Activated naive CD8-positive, alpha-beta T cell treated with anti-CD3 and anti-CD28 coated beads, Interleukin-2, amount 50 U/mL, for 24 hours (primary cell): ENCODE measurements at regions not wholly inside any gene's neighbourhood (a gene's known extent, or its start where the extent isn't known, plus 50 kb on each side); places are given as distances from the start of the nearest gene placed in this dataset.

ENCODE experiments used
- ATAC-seq: fragments of 150-1000 bp; cut with Tn5 transposase; one replicate; pipeline ENCODE4 v1.10.0; 2021
- DNase-seq: peaks from one replicate; pipeline ENCODE4 v3.0.0; 2021
- H3K27ac Mint-ChIP-seq: one replicate; pipeline ENCODE4 v1.8.0; 2021; ENCODE audit warnings: mild to moderate bottlenecking, mixed read lengths
- H3K27me3 Mint-ChIP-seq: one replicate; pipeline ENCODE4 v1.8.0; 2021; ENCODE audit warnings: mixed read lengths
- H3K36me3 Mint-ChIP-seq: one replicate; pipeline ENCODE4 v1.8.0; 2021; ENCODE audit warnings: low read depth, mixed read lengths
- H3K4me1 Mint-ChIP-seq: one replicate; pipeline ENCODE4 v1.8.0; 2021; ENCODE audit warnings: mixed read lengths
- H3K4me3 Mint-ChIP-seq: one replicate; pipeline ENCODE4 v1.8.0; 2021; ENCODE audit warnings: mild to moderate bottlenecking, moderate library complexity, mixed read lengths
- H3K9me3 Mint-ChIP-seq: one replicate; pipeline ENCODE4 v1.8.0; 2021; ENCODE audit warnings: mixed read lengths

DNA sequence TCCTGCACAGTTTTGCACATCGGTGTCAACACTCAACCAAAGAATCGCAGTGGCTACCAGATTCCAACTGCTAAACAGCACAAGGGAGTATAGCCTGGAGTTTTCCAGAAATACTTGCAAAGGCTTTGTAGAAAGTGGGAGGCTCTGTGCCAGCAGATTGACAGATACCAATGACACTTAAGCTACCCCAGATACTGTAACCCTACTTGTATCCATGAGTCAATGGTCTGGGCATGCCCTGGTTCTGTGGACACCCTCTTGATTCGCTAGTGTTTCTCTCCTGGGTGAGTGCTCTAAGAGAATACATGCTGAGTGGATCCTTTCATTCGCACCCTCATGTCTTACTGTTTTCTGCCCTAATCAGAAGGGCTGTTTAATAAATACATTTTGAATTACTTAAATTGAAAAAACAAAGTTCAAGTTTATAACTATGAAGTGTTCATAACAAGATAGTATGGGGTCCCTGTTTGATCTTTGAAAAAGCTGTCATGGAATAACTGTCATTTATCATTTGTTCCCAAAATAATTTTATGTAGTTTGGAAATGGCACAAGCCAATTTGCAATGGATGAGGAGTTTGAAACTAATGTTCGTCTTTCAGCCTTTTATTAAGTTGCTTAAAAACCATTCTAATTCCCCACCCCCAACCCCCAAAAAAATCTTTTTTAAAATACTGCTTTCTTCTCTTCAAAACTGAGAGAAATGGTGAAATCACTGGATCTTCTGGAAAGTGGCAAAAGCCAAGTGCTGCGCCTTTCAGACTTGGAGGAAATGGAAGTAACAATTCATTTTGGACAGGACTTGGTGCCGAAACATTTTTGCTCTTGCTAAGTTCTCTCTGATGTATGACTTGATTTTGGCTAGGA is 600.5 kb upstream of the TENM4 start:
- ATAC-seq, result no peak
- peaks cover 3% of the 10 kb centered on the region for H3K9me3 Mint-ChIP-seq
- no peaks in the 10 kb centered on the region for H3K36me3 Mint-ChIP-seq
- no peak overlapping the region for H3K27ac Mint-ChIP-seq
- no peaks in the 10 kb centered on the region for H3K27me3 Mint-ChIP-seq
- H3K4me1 Mint-ChIP-seq, result no peaks in the 10 kb centered on the region
- H3K4me3 Mint-ChIP-seq, result no peak overlapping the region
- no peak for DNase-seq

DNA sequence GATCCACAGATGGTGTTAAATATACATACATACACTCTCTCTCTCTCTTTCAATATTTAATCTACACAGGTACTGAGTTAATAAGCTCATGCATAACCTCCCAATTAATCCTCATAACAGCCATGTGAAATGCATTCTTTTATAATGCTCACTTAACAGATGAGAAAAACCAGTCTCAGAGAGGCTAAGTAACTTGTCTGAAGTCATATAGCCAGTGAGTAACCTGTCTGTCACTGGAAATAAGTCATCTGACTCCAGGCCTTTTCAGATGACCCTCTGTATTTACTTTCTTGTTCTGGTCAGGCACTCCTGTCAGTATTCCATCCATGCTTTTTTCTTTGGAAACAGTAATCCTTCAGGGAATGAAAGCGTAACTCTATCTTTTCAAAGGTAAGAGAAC is 594.0 kb upstream of the TENM4 start:
- Mint-ChIP-seq H3K27me3 (no peaks in the 10 kb centered on the region), H3K9me3 (peaks cover 3% of the 10 kb centered on the region), H3K27ac (no peak overlapping the region), H3K36me3 (no peaks in the 10 kb centered on the region), H3K4me3 (no peak overlapping the region), H3K4me1 (no peaks in the 10 kb centered on the region)
- DNase-seq (no peak), ATAC-seq (no peak)

DNA sequence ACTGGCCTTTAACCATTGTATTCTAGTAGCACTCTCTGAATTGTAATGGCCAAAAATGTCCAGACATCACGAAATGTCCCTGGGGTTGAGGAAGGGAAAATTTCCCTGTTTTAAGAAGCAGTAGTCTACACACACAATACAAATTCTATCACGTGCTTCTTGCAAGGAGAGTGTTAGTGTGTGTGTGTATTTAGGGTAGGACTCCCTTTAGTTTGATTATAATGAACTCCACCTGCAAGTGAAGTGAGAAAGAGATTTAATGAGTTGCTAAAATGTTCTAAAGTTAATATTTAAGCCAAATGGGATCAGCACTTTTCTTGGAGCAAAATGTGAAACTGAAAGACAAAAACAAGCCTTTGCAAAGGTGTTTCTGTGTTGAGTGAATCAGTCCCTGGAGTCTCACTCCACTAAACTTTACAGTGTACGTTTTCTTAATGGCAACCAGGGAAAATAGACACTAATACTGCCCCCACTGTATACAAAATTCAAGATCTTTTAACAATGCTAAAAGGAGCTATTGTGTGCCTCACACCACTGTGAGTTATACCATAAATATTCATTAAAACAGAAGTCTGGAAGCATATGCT is 590.3 kb upstream of the TENM4 start:
- Mint-ChIP-seq H3K9me3 (no peaks in the 10 kb centered on the region), H3K4me3 (no peak overlapping the region), H3K27me3 (no peaks in the 10 kb centered on the region), H3K4me1 (no peaks in the 10 kb centered on the region), H3K36me3 (no peaks in the 10 kb centered on the region), H3K27ac (no peak overlapping the region)
- ATAC-seq, result no peak
- DNase-seq, result no peak

DNA sequence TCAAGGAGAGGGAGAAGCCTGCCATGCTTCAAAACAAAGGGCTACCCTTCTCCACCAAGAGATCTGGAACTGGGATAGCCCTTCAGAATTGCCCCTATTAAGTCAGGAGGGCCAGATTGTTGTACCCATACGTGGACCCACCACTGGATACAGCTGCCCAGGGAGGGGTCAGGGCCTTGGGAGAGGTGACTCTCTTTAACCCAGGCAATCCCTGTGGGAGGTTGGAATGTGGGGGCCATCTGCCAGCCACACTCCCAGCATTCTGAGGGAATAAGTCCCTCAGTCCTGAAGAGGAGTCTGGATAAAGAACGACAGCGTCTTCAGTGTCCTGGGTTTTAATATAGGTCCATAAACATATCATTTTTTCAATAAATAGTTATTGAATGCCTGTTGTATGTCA is 588.2 kb upstream of the TENM4 start:
- no peaks in the 10 kb centered on the region for H3K27me3 Mint-ChIP-seq
- no peaks in the 10 kb centered on the region for H3K4me1 Mint-ChIP-seq
- no peaks in the 10 kb centered on the region for H3K36me3 Mint-ChIP-seq
- no peak overlapping the region for H3K27ac Mint-ChIP-seq
- DNase-seq, result no peak
- no peaks in the 10 kb centered on the region for H3K9me3 Mint-ChIP-seq
- no peak for ATAC-seq
- no peak overlapping the region for H3K4me3 Mint-ChIP-seq

DNA sequence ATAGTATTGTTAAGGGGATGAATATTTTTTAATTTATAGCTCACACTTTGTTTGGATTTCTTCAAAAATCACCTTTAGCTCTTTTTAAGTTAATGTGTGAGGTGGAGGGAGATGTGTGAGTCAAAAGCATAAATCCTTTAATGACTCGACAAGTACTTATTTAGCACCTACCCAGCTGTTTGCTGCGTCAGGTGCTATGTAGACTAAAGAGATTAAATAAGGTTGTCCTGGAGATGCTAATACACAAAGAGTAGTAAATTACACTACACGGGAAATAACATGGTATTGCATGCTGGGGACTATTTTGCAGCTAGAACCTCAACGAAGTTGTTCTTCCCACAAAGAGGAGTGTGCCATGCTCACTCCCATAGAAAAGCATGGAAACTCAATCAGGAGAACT is 583.3 kb upstream of the TENM4 start:
- DNase-seq (no peak), ATAC-seq (no peak)
- no peak overlapping the region for H3K4me3 Mint-ChIP-seq
- no peaks in the 10 kb centered on the region for H3K4me1 Mint-ChIP-seq
- no peaks in the 10 kb centered on the region for H3K9me3 Mint-ChIP-seq
- H3K27ac Mint-ChIP-seq, result no peak overlapping the region
- H3K36me3 Mint-ChIP-seq, result no peaks in the 10 kb centered on the region
- peaks cover 3% of the 10 kb centered on the region for H3K27me3 Mint-ChIP-seq

DNA sequence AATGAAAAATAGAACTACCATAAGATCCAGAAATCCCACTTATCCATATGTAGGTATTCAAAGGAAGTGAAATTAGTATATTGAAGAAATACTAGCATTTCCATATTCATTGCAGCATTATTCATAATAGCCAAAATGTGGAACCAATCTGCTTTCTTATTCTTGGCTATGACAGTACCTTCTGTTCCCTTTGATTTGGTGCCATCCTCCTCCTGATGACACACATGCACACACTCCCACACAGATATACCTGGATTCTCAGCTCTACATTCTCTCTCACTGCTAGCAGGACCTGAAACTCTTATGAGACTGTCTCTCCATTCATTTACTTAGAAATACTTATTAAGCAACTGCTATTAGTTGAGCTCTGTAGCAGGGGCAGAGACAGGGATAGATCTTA is 582.6 kb upstream of the TENM4 start:
- no peak for ATAC-seq
- H3K27ac Mint-ChIP-seq, result no peak overlapping the region
- H3K4me1 Mint-ChIP-seq, result no peaks in the 10 kb centered on the region
- no peaks in the 10 kb centered on the region for H3K36me3 Mint-ChIP-seq
- H3K4me3 Mint-ChIP-seq, result no peak overlapping the region
- no peaks in the 10 kb centered on the region for H3K9me3 Mint-ChIP-seq
- DNase-seq, result no peak
- peaks cover 3% of the 10 kb centered on the region for H3K27me3 Mint-ChIP-seq

DNA sequence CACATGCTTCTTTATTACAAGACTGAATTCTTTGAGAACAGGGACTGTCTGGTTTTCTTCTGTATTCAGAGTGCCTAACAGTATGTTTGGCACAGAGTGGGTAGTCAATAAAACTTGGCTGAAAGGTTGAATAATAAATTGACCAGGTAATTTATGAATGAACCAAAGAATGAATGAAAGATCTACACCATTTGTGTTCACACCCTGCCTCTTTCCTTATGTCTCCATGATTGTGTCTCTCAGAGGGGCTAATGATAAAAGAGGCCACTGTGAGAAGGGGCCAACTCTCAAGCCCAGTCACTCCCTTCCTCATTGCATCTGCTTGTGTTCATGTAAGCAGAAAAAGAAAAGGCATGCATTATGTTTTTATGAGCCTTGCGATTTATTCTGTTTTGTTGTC is 569.7 kb upstream of the TENM4 start:
- DNase-seq, result no peak
- Mint-ChIP-seq H3K9me3 (peaks cover 12% of the 10 kb centered on the region), H3K27ac (no peak overlapping the region), H3K27me3 (no peaks in the 10 kb centered on the region), H3K36me3 (no peaks in the 10 kb centered on the region), H3K4me1 (no peaks in the 10 kb centered on the region), H3K4me3 (no peak overlapping the region)
- no peak for ATAC-seq

DNA sequence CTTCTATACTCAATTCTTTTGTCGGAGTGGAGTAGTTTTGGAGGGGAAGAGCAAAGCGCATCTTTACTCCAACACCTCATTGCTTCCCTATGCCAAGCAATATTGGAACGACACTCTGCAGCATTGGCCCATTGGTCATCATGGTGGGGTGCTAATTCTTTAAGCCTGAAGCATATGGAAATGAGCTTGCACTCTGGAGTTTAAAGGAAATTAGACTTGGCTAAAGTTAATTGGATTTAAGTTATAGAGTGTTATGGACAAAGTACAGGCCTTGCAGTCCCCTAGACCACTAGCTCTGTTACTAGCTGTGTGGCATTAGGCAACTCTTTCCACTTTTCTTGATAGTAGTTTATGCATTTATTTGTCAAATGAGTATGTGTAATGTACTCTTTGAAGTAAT is 568.3 kb upstream of the TENM4 start:
- ATAC-seq (no peak), DNase-seq (no peak)

DNA sequence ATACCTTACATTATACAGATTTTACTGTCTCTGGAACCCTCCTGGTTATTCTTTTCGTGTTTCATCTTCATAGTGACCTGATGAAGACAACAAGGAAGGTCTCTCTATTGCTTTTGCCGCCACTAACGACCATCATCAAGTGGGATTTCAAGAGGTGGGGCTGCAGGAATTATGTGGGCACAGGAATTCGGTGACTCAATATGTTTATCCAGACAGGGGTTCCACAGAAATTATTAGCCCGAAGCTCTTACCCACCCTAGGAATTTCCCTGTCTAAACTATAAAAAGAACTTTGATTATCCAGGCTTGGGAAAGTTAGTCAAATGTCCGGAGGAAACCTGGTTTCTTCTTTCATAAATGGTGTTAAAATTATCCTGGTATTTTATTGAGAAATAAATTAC is 566.8 kb upstream of the TENM4 start:
- DNase-seq, result no peak
- ATAC-seq, result no peak
- H3K4me3 Mint-ChIP-seq, result no peak overlapping the region
- H3K27ac Mint-ChIP-seq, result no peak overlapping the region
- H3K36me3 Mint-ChIP-seq, result no peaks in the 10 kb centered on the region
- H3K4me1 Mint-ChIP-seq, result no peaks in the 10 kb centered on the region
- H3K27me3 Mint-ChIP-seq, result no peaks in the 10 kb centered on the region
- peaks cover 18% of the 10 kb centered on the region for H3K9me3 Mint-ChIP-seq

More for the DNA sequence above, 568.3 kb upstream of the TENM4 start:
- H3K27ac Mint-ChIP-seq, result no peak overlapping the region
- no peaks in the 10 kb centered on the region for H3K36me3 Mint-ChIP-seq
- peaks cover 20% of the 10 kb centered on the region for H3K9me3 Mint-ChIP-seq
- no peak overlapping the region for H3K4me3 Mint-ChIP-seq
- no peaks in the 10 kb centered on the region for H3K4me1 Mint-ChIP-seq
- no peaks in the 10 kb centered on the region for H3K27me3 Mint-ChIP-seq

DNA sequence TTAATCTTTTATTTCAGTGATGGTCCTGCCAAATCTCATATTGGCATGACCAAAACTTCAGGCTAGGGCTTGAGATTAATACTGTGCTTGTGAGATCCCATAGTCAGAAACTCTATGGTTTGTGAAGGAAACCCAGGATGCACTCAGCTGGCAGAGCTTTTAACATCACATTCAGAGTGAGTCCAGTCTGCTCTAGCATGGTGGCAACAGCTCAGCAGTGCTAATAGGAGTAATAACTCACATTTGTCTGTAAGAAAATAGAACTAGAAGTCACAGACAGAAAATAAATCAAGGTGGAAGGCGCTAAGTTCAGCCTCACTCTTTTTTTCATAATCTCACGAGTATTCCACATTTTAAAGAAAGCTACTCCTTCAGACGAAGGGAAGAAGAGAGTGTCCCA is 549.3 kb upstream of the TENM4 start:
- ATAC-seq, result no peak

DNA sequence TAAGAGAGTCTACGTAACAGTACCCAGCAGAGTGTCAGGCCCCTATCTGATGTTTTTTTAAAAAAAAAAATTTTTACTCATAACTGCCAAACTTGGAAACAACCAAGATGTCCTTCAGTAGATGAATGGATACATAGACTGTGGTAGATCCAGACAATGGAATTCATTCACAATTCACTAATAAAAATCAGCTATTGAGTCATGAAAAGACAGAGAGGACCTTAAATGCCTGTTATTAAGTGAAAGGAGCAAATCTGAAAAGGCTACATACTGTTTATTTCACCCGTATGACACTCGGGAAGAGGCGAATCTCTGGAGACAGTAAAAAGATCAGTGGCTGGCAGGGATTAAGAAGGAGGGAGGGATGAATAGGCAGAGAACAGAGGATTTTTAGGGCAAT is 541.4 kb upstream of the TENM4 start:
- Mint-ChIP-seq H3K9me3 (peaks cover 7% of the 10 kb centered on the region), H3K4me3 (no peak overlapping the region), H3K27ac (no peak overlapping the region), H3K4me1 (no peaks in the 10 kb centered on the region), H3K36me3 (no peaks in the 10 kb centered on the region), H3K27me3 (no peaks in the 10 kb centered on the region)
- ATAC-seq (no peak), DNase-seq (no peak)

More for the DNA sequence above, 549.3 kb upstream of the TENM4 start:
- Mint-ChIP-seq H3K4me3 (no peak overlapping the region), H3K4me1 (no peaks in the 10 kb centered on the region), H3K27ac (no peak overlapping the region), H3K27me3 (no peaks in the 10 kb centered on the region), H3K36me3 (no peaks in the 10 kb centered on the region), H3K9me3 (no peaks in the 10 kb centered on the region)
- DNase-seq, result no peak

DNA sequence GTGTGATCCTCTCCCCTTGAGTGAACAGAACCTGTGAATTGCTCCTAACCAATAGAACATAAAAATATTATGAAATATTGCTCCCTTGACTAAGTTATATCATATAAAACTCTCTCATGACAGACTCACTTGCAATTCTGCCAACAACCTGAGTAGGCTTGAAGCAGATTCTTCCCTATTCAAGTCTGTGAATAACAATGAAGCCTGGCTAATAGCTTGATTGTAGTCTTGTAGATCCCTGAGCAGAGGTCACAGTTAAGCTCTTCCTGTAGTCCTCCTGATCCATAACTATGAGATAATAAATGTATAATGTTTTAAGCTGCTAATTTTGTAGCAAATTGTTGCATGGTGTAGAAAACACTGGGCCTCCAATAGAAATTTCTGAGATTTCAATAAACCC is 540.1 kb upstream of the TENM4 start:
- no peak for DNase-seq
- H3K36me3 Mint-ChIP-seq, result no peaks in the 10 kb centered on the region
- H3K4me3 Mint-ChIP-seq, result no peak overlapping the region
- no peaks in the 10 kb centered on the region for H3K4me1 Mint-ChIP-seq
- no peak for ATAC-seq
- H3K9me3 Mint-ChIP-seq, result peaks cover 7% of the 10 kb centered on the region
- H3K27me3 Mint-ChIP-seq, result no peaks in the 10 kb centered on the region
- H3K27ac Mint-ChIP-seq, result no peak overlapping the region

DNA sequence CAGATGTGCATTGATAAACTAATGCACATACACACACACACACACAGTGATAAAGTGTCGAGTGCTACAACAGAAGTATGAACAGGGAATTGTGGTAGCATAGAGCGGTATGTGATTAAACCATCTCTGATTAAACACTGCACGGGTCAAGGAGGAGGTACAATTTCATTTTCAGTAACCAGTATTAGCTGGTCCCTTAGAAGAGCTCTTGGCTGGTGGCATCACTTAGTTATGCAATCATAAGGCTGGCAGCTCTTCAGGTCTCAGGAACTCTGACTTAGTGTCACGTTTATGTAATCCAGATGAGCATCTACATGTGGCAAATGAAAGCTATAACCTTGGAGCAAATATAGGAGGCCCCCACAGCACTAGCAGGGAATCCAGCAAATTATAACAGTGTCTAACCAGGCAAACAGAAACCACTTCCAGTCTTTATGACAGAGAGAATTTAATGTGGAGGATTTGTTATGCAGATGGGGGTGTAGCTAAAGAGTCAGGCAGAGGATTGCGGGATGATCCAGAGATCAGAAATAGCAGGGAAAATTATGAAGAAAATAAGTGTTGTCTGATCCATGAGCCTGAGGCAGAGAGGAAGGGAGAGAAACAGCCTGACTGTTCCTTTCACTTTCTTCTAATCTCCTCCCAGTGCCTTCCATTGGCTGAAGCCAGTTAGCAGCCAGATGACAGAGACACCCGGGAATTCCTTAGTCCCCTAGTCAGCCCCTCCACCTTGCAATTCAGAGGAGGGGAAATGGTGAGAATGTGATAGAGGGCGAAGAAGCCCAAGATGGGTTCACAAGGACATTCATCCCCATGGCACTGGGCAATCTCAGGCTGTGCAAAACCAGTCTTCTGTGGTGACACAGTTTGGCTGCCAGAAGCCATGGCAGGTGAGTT is 533.1 kb upstream of the TENM4 start:
- no peak for ATAC-seq
- Mint-ChIP-seq H3K4me1 (no peaks in the 10 kb centered on the region), H3K4me3 (no peak overlapping the region), H3K27ac (no peak overlapping the region), H3K36me3 (no peaks in the 10 kb centered on the region), H3K9me3 (no peaks in the 10 kb centered on the region), H3K27me3 (no peaks in the 10 kb centered on the region)
- no peak for DNase-seq

DNA sequence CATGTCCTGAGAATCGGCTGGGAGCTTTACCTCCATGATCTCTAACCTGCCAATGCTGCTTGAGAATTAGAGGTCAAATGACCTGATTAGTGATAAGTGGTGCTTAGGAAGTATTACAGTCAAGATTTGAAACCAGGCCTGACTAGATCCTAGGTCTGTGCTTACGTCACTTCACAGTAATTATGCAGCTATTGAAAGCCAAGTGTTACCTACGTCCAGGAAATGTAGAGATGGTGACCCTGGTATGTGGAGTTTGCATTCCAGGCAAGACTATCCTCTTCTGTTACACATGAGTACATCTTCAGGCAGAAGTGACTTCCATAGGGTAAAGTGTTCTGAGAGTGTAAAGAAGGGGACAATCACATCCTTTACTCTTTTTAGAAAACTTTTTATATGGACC is 530.4 kb upstream of the TENM4 start:
- Mint-ChIP-seq H3K27me3 (no peaks in the 10 kb centered on the region), H3K4me3 (no peak overlapping the region), H3K9me3 (peaks cover 7% of the 10 kb centered on the region), H3K4me1 (no peaks in the 10 kb centered on the region), H3K27ac (no peak overlapping the region), H3K36me3 (no peaks in the 10 kb centered on the region)
- DNase-seq, result no peak
- no peak for ATAC-seq

DNA sequence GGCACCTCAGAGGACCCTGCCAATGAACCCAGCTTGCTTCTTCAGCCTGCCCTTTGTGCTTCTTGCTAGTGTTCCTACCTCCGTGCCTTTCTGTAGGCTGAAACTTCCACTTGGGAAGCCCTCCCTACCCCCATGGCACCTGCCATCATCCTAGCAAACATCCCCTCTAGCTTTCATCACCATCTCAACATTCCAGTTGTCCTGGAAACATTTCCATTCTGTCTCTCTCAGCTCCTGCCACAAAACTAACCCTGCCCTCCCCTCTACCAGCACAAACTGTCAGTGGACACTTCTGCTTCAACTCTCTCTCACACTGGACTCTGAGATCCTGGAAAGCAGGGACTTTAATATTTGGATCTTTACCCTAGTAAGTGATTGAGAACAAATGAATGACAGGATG is 525.8 kb upstream of the TENM4 start:
- Mint-ChIP-seq H3K9me3 (peaks cover 7% of the 10 kb centered on the region), H3K4me1 (no peaks in the 10 kb centered on the region), H3K27ac (no peak overlapping the region), H3K36me3 (no peaks in the 10 kb centered on the region), H3K4me3 (no peak overlapping the region), H3K27me3 (no peaks in the 10 kb centered on the region)
- DNase-seq, result no peak
- no peak for ATAC-seq
